NK-92 treated with Interleukin-12 subunit alpha and Interleukin-12 subunit beta, amount 100 ng/mL, for 24 hours (cell line): ENCODE measurements at regions not wholly inside any gene's neighbourhood (a gene's known extent, or its start where the extent isn't known, plus 50 kb on each side); places are given as distances from the start of the nearest gene placed in this dataset.

Experiments
- DNase-seq: peaks from one replicate; lab custom pipeline; 2025; lab: John Stamatoyannopoulos, UW

- no peak for DNase-seq
These were observed 193.2 kb downstream of the IRS2 start for GRCh38 chr13:109593230-109593629.

GRCh38 chr13:109592770-109593169, 193.6 kb downstream of the IRS2 start:
- DNase-seq = no peak

DNA sequence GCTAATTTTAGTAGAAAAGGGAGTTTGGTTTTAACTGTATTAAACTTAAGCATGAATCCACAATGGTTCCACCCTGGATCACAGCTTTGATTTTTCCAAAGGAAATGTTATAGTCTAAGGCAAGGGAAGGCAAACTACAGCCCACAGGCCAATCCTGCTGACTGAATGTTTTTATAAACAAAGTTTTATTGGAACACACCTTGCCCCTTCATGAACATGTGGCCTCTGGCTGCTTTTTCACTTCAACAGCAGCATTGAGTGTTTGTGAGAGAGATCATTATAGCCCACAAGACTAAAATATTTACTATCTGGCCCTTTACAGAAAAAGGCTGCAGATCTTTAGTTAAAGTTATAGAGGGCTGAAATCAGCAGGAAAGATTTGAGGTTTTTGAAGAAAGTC, 198.7 kb downstream of the IRS2 start:
- no peak for DNase-seq

GRCh38 chr13:109586509-109587346, 199.7 kb downstream of the IRS2 start:
- no peak for DNase-seq

DNA sequence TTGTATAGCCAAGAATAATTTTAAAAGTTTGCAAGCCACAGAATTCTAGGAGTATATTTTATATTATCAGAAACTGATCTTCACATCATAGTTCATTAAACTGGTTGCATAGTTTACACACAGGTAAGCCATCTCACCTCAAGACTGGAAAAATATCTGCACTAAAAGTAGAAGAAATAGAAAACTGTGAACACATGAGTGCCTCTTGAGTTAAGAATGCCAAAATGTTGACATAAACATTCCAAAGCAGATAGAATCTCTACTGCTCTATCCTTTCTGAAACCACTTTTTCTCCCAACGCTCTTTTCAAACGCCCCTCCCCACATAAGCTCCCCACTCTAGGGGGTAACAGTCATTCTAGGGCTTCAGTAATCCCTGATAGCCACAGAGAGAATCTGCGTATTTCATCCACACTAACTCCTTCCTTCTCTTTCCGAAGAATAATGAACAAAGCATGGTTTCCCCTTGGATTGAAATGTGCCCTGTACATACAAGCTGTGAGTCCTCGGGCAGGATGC, 201.5 kb downstream of the IRS2 start:
- DNase-seq = no peak

GRCh38 chr13:109577191-109577700, 209.1 kb downstream of the IRS2 start:
- DNase-seq = no peak

GRCh38 chr13:109576331-109576813, 210.0 kb downstream of the IRS2 start:
- no peak for DNase-seq

- no peak for DNase-seq
These were observed 210.6 kb downstream of the IRS2 start for GRCh38 chr13:109575821-109576220.

DNA sequence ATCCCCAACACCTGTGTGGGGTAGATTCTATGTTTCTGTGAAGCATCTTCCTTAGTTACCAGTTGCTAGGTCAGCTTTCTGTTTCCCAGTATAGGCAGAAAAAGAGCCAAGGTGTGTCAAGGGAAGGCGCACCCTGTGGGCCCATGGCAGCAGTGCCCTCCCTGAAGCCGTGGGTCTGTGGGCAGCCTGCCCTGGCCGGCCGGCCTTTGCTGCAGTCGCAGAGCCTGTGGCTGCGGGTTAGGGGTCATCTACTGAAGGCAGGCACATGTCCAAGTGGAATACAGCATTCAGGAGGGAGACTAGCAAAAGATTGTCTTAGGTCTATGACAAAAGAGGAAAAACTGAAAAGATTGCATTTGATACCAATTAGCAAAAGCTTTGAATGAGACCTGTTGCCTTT, 214.0 kb downstream of the IRS2 start:
- DNase-seq = no peak

- peak; percentile 36 for DNase-seq
These were observed 216.2 kb downstream of the IRS2 start for GRCh38 chr13:109569958-109570711.

- DNase-seq = no peak
These were observed 218.0 kb downstream of the IRS2 start for GRCh38 chr13:109568339-109568818.

- DNase-seq = no peak
These were observed 219.1 kb downstream of the IRS2 start for GRCh38 chr13:109567315-109567714.

- DNase-seq = no peak
These were observed 220.5 kb downstream of the IRS2 start for GRCh38 chr13:109565877-109566276.

- DNase-seq = no peak
These were observed 238.0 kb downstream of the IRS2 start for GRCh38 chr13:109548374-109548773.

GRCh38 chr13:109547942-109548341, 238.4 kb downstream of the IRS2 start:
- DNase-seq = no peak

GRCh38 chr13:109545931-109546330, 240.5 kb downstream of the IRS2 start:
- DNase-seq = no peak

GRCh38 chr13:109541081-109541480, 245.3 kb downstream of the IRS2 start:
- no peak for DNase-seq

DNA sequence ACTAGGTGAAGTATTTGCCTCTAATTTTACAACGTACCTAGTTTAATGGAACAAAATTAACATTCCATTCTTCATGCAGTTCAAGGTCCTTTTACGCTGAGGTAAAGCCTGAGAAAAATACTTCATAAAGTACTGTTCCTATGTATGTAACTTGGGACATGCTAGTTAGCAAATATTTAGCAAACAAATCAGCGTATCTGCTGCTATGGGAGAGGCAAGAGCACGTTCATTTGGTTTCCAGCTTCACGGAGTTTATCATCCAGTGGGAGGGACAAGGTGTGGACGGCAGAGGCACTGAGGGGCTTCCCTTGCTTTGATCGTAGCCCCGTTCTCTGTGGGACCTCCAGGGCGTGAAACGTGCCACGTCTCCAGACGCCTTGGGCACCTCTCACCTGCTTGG, 248.8 kb downstream of the IRS2 start:
- no peak for DNase-seq

DNA sequence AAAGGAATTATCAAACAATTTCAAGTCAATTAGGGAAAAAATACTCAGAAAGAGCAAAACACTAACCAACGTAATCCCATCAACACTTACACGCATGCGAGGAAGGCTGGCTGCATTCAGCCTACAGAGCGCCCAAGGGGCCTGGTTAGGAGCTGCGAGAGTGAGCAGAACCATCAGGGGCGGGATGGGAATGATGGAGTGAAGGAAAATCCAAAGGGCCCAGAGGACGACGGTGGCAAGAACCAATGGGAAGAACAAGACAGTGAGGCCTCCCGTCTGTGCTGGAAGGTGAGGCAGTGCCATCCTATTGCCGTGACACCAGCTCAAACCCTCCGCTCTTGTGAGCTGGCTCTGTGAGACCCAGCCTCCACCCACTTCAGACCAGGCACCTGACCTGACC, 253.0 kb downstream of the IRS2 start:
- no peak for DNase-seq

DNA sequence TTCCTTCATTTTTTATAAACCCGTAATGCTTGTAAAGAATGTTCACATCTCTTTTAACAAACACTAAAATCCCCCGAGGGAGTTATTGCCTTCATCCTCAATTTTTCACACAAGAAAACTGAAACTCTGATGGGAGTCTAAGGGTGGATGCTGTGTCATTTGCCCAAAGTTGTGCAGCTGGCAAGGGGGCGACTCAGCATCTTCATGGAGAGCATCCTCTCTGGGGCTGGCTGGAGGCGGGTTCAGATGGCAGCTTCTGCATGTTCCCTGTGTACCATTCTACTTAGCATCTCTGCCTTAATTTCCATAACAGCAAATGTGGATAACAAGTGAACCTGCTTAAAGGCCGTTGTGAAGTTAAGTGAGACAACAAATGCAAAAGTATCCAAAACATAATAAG, 256.4 kb downstream of the IRS2 start:
- no peak for DNase-seq

GRCh38 chr13:109521719-109522118, 264.7 kb downstream of the IRS2 start:
- DNase-seq = no peak

- no peak for DNase-seq
These were observed 268.9 kb downstream of the IRS2 start for GRCh38 chr13:109517517-109517916.

DNA sequence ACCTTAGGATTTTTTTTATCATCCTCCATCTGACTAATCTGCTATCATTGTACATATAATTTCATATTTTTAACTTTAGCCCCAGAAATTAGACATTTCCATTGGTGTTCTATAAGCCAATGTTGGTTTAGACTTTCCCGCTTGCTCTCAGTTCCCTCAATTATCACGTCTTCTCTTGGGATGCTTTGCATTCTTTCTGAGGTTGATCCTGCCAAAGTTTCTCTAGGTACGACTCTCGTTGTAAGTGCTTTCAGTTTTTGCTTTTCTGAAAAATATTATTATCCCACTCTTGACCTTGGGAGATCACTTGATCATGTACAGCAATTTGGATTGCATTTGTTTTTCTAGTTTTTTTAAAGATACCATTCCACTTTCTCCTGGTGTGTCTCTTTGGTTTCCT, 270.2 kb downstream of the IRS2 start:
- DNase-seq = no peak
